ENCODE measurements at regions not wholly inside any gene's neighbourhood (a gene's known extent, or its start where the extent isn't known, plus 50 kb on each side); places are given as distances from the start of the nearest gene placed in this dataset.

- no peak for TF ChIP-seq ATF7-NPFF (CRISPR knock-in tag; IDR thresholded peaks at IDR 0.05; ENCODE audit: low read depth)
- TF ChIP-seq NBN (conservative IDR thresholded peaks at IDR 0.05), result no peak
- TF ChIP-seq GATAD2A (CRISPR knock-in tag; IDR thresholded peaks at IDR 0.05), result peak; percentile 82
- no peak for TF ChIP-seq ZNF691 (CRISPR knock-in tag; IDR thresholded peaks at IDR 0.05; ENCODE audit: borderline replicate concordance, low read depth)
- no peak for TF ChIP-seq RBFOX2 (IDR thresholded peaks at IDR 0.05; ENCODE audit: low read depth, low read length)
- TF ChIP-seq FOXO4 (CRISPR knock-in tag; conservative IDR thresholded peaks at IDR 0.05), result no peak
- no peak for TF ChIP-seq ZSCAN20 (CRISPR knock-in tag; IDR thresholded peaks at IDR 0.05; ENCODE audit: borderline replicate concordance)
- TF ChIP-seq FOXK1 (CRISPR knock-in tag; IDR thresholded peaks at IDR 0.05; ENCODE audit: borderline replicate concordance, low read depth), result peak; percentile 66; the same call in 1 of the 2 replicates
- no peak for TF ChIP-seq ETS1 (CRISPR knock-in tag; IDR thresholded peaks at IDR 0.05)
- peak; percentile 48 for TF ChIP-seq TEAD3 (CRISPR knock-in tag; optimal IDR thresholded peaks at IDR 0.05; ENCODE audit: borderline replicate concordance)
- TF ChIP-seq SNAI1 (CRISPR knock-in tag; IDR thresholded peaks at IDR 0.05; ENCODE audit: borderline replicate concordance), result no peak
- 0 out of 2 replicates have a peak, but pooled peaks have one; percentile 46 for TF ChIP-seq GATAD1 (CRISPR knock-in tag; IDR thresholded peaks at IDR 0.05)
- TF ChIP-seq ZGPAT (CRISPR knock-in tag; IDR thresholded peaks at IDR 0.05), result peak; percentile 40; the same call in 1 of the 2 replicates
- peak; percentile 60 for TF ChIP-seq CTCF (CRISPR knock-in tag; IDR thresholded peaks at IDR 0.05)
- no peak for TF ChIP-seq ZNF207 (IDR thresholded peaks at IDR 0.05; ENCODE audit: borderline replicate concordance)
- 0 out of 2 replicates have a peak, but pooled peaks have one; percentile 59 for TF ChIP-seq MIER2 (CRISPR knock-in tag; IDR thresholded peaks at IDR 0.05)
- TF ChIP-seq ZNF605 (CRISPR knock-in tag; IDR thresholded peaks at IDR 0.05), result no peak
- peak; percentile 80 for TF ChIP-seq RARA (CRISPR knock-in tag; IDR thresholded peaks at IDR 0.05)
- TF ChIP-seq KLF11 (CRISPR knock-in tag; IDR thresholded peaks at IDR 0.05), result no peak
- TF ChIP-seq ZNF331 (CRISPR knock-in tag; IDR thresholded peaks at IDR 0.05), result peak; percentile 77; the same call in 1 of the 2 replicates
- TF ChIP-seq HOXA3 (CRISPR knock-in tag; IDR thresholded peaks at IDR 0.05), result peak; percentile 52; the same call in 1 of the 2 replicates
- TF ChIP-seq DRAP1 (CRISPR knock-in tag; IDR thresholded peaks at IDR 0.05), result peak; percentile 34; the same call in 1 of the 2 replicates
- no peak for TF ChIP-seq ZNF850 (CRISPR knock-in tag; conservative IDR thresholded peaks at IDR 0.05)
- TF ChIP-seq RAD21 (CRISPR knock-in tag; IDR thresholded peaks at IDR 0.05), result peak; percentile 32; the same call in 1 of the 2 replicates
- TF ChIP-seq IRF9 (CRISPR knock-in tag; IDR thresholded peaks at IDR 0.05; ENCODE audit: borderline replicate concordance), result no peak
Measured at GRCh38 chr16:73161977-73162376, 114.0 kb upstream of the ZFHX3 start (continued).

Data from HepG2 (cell line).